Liver (tissue), 8 donors: ENCODE measurements at regions not wholly inside any gene's neighbourhood (a gene's known extent, or its start where the extent isn't known, plus 50 kb on each side); places are given as distances from the start of the nearest gene placed in this dataset.

Experiments used
- DNase-seq: peaks from one replicate; pipeline ENCODE4 v3.0.0-alpha.2; 2017; ENCODE audit warnings: low spot score
- H3K27ac ChIP-seq, 2 donors: one replicate each; pipeline ENCODE4 v1.7.0; 2013; ENCODE audit warnings: inconsistent platforms in 2 of 2, low read length in 2 of 2, control low read depth in 1 of 2, low read depth in 1 of 2, mild to moderate bottlenecking in 1 of 2
- H3K27me3 ChIP-seq, 4 donors: one replicate each; pipeline versions ENCODE4 v1.6.1 to v1.7.0; 2013; ENCODE audit warnings: low read length in 3 of 4, inconsistent platforms in 1 of 4, mild to moderate bottlenecking in 1 of 4, moderate library complexity in 1 of 4; ENCODE audit not compliant: control insufficient read depth in 4 of 4, insufficient read depth in 4 of 4
- H3K36me3 ChIP-seq, 4 donors: one replicate each; pipeline versions ENCODE4 v1.6.1 to v1.7.0; 2013; ENCODE audit warnings: low read length in 3 of 4, mild to moderate bottlenecking in 3 of 4, low read depth in 1 of 4, moderate library complexity in 1 of 4; ENCODE audit not compliant: control insufficient read depth in 4 of 4, insufficient read depth in 3 of 4
- H3K4me1 ChIP-seq, 4 donors: one replicate each; pipeline versions ENCODE4 v1.6.1 to v1.7.0; 2013; ENCODE audit warnings: low read length in 3 of 4, mild to moderate bottlenecking in 3 of 4, moderate library complexity in 1 of 4; ENCODE audit not compliant: control insufficient read depth in 4 of 4, insufficient read depth in 4 of 4
- H3K4me3 ChIP-seq, 3 donors: one replicate each; pipeline versions ENCODE4 v1.6.1 to v1.7.0; 2013; ENCODE audit warnings: low read length in 3 of 3, control low read depth in 1 of 3, low read depth in 1 of 3, mild to moderate bottlenecking in 1 of 3
- H3K9ac ChIP-seq, 2 donors: one replicate each; pipeline ENCODE4 v1.7.0; 2013; ENCODE audit warnings: low read length in 2 of 2, mild to moderate bottlenecking in 2 of 2, moderate library complexity in 2 of 2, control low read depth in 1 of 2, low read depth in 1 of 2
- H3K9me3 ChIP-seq, 4 donors: one replicate each; pipeline versions ENCODE4 v1.6.1 to v1.7.0; 2013; ENCODE audit warnings: low read length in 3 of 4; ENCODE audit not compliant: control insufficient read depth in 4 of 4
- EGR1 ChIP-seq, 2 donors: IDR thresholded peaks; 2 replicates each; pipeline ENCODE4 v1.6.1; 2016 to 2018; ENCODE audit warnings: antibody characterized with exemption in 2 of 2, low read depth in 2 of 2
- FOXA1 ChIP-seq: IDR thresholded peaks from 2 replicates; pipeline ENCODE4 v1.6.1; 2016; ENCODE audit warnings: antibody characterized with exemption
- FOXA2 ChIP-seq: IDR thresholded peaks from 2 replicates; pipeline ENCODE4 v1.6.1; 2016; ENCODE audit warnings: antibody characterized with exemption
- GABPA ChIP-seq, 2 donors: IDR thresholded peaks in 1 of 2; conservative IDR thresholded peaks in 1 of 2; 2 replicates each; pipeline ENCODE4 v1.6.1; 2016; ENCODE audit warnings: antibody characterized with exemption in 2 of 2, mild to moderate bottlenecking in 1 of 2, moderate library complexity in 1 of 2
- HNF4A ChIP-seq, 2 donors: conservative IDR thresholded peaks; 2 replicates each; pipeline ENCODE4 v1.6.1; 2016; ENCODE audit warnings: antibody characterized with exemption in 2 of 2, mild to moderate bottlenecking in 2 of 2
- HNF4G ChIP-seq: IDR thresholded peaks from 2 replicates; pipeline ENCODE4 v1.6.1; 2016; ENCODE audit warnings: antibody characterized with exemption
- JUND ChIP-seq, 2 donors: IDR thresholded peaks; 2 replicates each; pipeline ENCODE4 v1.6.1; 2016; ENCODE audit warnings: antibody characterized with exemption in 2 of 2
- NR2F2 ChIP-seq: IDR thresholded peaks from 2 replicates; pipeline ENCODE4 v1.6.1; 2016; ENCODE audit warnings: antibody characterized with exemption
- RAD21 ChIP-seq, 2 donors: IDR thresholded peaks; 2 replicates each; pipeline ENCODE4 v1.6.1; 2016; ENCODE audit warnings: antibody characterized with exemption in 2 of 2, mild to moderate bottlenecking in 2 of 2
- RXRA ChIP-seq, 2 donors: IDR thresholded peaks; 2 replicates each; pipeline ENCODE4 v1.6.1; 2017 to 2018; ENCODE audit warnings: antibody characterized with exemption in 2 of 2, mild to moderate bottlenecking in 1 of 2
- SP1 ChIP-seq: IDR thresholded peaks from 2 replicates; pipeline ENCODE4 v1.6.1; 2018; ENCODE audit warnings: antibody characterized with exemption, mild to moderate bottlenecking
- TAF1 ChIP-seq: conservative IDR thresholded peaks from 2 replicates; pipeline ENCODE4 v1.6.1; 2016; ENCODE audit warnings: antibody characterized with exemption, mild to moderate bottlenecking
- YY1 ChIP-seq: IDR thresholded peaks from 2 replicates; pipeline ENCODE4 v1.6.1; 2016; ENCODE audit warnings: antibody characterized with exemption, mild to moderate bottlenecking
- WGBS: extraction: QIAGEN DNeasy Blood & Tissue Kit; methylation state at CpG from one replicate; pipeline ENCODE4 v1.1.7; 2013; 5-methylcytosine and 5-hydroxymethylcytosine counted together
- TF ChIP-seq, protein P1 (sequence below): fragments of 150-350 bp; IDR thresholded peaks from 2 replicates; pipeline ENCODE4 v1.5.1; 2017; ENCODE audit warnings: improper control_type of control experiment, low read depth, low read length; ENCODE audit not compliant: missing input control
- TF ChIP-seq, protein P2 (sequence below): IDR thresholded peaks from 2 replicates; pipeline ENCODE4 v1.6.1; 2016; ENCODE audit warnings: antibody characterized with exemption
- TF ChIP-seq, protein P3 (sequence below): IDR thresholded peaks from 2 replicates; pipeline ENCODE4 v1.6.1; 2016; ENCODE audit warnings: antibody characterized with exemption, mild to moderate bottlenecking
- TF ChIP-seq, protein P4 (sequence below): IDR thresholded peaks from 2 replicates; pipeline ENCODE4 v1.6.1; 2016; ENCODE audit warnings: antibody characterized with exemption
- TF ChIP-seq, protein P5 (sequence below): IDR thresholded peaks from 2 replicates; pipeline ENCODE4 v1.6.1; 2016; ENCODE audit warnings: antibody characterized with exemption
- donor health status: healthy.
- donor health status: healthy.
- donor health status: healthy.
- donor health status: healthy.
- donor health status: healthy.

DNA sequence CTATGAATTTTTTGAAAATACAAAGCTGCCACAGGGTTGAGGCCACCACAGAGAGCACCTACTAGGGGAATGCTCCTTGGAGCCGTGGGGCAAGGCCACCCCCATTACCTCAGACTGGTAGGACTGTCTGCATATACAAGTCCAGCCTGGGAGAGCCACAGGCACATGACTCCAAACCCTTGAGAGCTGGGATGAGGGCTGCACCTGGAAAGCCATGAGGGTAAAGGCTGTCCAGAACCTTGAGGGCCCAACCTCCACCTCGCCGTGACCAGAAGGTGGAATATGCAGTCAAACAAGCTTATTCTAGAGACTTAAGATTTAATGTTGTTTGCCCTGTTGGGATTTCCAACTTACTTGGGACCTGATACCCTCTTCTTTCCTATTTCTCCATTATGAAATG, 69.5 kb upstream of the TSLP start:
- H3K27ac ChIP-seq, result no peak overlapping the region
- H3K4me1 ChIP-seq, result peaks cover 0 to 2% (median 0%) of the 10 kb centered on the region in 4 donors
- no peaks in the 10 kb centered on the region for H3K36me3 ChIP-seq
- no peak overlapping the region for H3K4me3 ChIP-seq
- 91% methylated on average over 3 of the region's 3 CpGs for WGBS
- no peaks in the 10 kb centered on the region for H3K27me3 ChIP-seq
- H3K9ac ChIP-seq, result no peak overlapping the region
- no peak for DNase-seq
- H3K9me3 ChIP-seq, result no peaks in the 10 kb centered on the region
- no peak for TF ChIP-seq GABPA (IDR thresholded peaks at IDR 0.05 in 1 of 2, conservative IDR thresholded peaks at IDR 0.05 in 1 of 2)
- TF ChIP-seq RAD21 (IDR thresholded peaks at IDR 0.05), result no peak
- TF ChIP-seq, protein P1, sequence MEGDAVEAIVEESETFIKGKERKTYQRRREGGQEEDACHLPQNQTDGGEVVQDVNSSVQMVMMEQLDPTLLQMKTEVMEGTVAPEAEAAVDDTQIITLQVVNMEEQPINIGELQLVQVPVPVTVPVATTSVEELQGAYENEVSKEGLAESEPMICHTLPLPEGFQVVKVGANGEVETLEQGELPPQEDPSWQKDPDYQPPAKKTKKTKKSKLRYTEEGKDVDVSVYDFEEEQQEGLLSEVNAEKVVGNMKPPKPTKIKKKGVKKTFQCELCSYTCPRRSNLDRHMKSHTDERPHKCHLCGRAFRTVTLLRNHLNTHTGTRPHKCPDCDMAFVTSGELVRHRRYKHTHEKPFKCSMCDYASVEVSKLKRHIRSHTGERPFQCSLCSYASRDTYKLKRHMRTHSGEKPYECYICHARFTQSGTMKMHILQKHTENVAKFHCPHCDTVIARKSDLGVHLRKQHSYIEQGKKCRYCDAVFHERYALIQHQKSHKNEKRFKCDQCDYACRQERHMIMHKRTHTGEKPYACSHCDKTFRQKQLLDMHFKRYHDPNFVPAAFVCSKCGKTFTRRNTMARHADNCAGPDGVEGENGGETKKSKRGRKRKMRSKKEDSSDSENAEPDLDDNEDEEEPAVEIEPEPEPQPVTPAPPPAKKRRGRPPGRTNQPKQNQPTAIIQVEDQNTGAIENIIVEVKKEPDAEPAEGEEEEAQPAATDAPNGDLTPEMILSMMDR, result no peak
- TF ChIP-seq JUND (IDR thresholded peaks at IDR 0.05), result no peak
- no peak for TF ChIP-seq NR2F2
- TF ChIP-seq RXRA (IDR thresholded peaks at IDR 0.05), result no peak
- TF ChIP-seq FOXA2, result no peak

DNA sequence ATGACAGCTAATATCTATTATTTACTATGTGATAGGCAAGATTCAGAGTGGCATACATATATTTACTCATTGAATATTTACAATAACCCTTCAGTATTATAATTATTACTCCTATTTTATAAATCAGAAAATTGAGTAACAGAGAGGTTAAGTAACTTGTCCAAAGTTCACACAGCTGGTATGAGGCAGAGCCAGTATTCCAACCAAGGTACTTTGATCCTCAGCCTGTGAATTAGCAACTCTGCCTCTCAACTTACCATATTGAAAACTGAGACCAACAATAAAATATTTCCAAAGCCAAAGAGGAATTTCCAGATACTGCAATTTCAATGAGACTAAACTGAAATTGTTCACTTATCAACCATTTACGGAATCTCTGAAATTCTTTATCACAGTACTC, 67.9 kb upstream of the TSLP start:
- Histone ChIP-seq H3K9ac (no peak overlapping the region), H3K4me3 (no peak overlapping the region), H3K27me3 (no peaks in the 10 kb centered on the region), H3K4me1 (peaks cover 0 to 2% (median 0%) of the 10 kb centered on the region in 4 donors), H3K9me3 (no peaks in the 10 kb centered on the region), H3K27ac (no peak overlapping the region), H3K36me3 (no peaks in the 10 kb centered on the region)
- TF ChIP-seq, protein P1, result no peak
- no peak for TF ChIP-seq JUND (IDR thresholded peaks at IDR 0.05)
- peak; percentile 47 for TF ChIP-seq SP1
- TF ChIP-seq, protein P2, sequence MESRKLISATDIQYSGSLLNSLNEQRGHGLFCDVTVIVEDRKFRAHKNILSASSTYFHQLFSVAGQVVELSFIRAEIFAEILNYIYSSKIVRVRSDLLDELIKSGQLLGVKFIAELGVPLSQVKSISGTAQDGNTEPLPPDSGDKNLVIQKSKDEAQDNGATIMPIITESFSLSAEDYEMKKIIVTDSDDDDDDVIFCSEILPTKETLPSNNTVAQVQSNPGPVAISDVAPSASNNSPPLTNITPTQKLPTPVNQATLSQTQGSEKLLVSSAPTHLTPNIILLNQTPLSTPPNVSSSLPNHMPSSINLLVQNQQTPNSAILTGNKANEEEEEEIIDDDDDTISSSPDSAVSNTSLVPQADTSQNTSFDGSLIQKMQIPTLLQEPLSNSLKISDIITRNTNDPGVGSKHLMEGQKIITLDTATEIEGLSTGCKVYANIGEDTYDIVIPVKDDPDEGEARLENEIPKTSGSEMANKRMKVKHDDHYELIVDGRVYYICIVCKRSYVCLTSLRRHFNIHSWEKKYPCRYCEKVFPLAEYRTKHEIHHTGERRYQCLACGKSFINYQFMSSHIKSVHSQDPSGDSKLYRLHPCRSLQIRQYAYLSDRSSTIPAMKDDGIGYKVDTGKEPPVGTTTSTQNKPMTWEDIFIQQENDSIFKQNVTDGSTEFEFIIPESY, result no peak
- TF ChIP-seq NR2F2, result no peak
- TF ChIP-seq EGR1 (IDR thresholded peaks at IDR 0.05; ENCODE audit: low read depth in 2 of 2), result no peak
- no peak for TF ChIP-seq GABPA (IDR thresholded peaks at IDR 0.05 in 1 of 2, conservative IDR thresholded peaks at IDR 0.05 in 1 of 2)
- TF ChIP-seq FOXA1, result no peak
- TF ChIP-seq, protein P3, sequence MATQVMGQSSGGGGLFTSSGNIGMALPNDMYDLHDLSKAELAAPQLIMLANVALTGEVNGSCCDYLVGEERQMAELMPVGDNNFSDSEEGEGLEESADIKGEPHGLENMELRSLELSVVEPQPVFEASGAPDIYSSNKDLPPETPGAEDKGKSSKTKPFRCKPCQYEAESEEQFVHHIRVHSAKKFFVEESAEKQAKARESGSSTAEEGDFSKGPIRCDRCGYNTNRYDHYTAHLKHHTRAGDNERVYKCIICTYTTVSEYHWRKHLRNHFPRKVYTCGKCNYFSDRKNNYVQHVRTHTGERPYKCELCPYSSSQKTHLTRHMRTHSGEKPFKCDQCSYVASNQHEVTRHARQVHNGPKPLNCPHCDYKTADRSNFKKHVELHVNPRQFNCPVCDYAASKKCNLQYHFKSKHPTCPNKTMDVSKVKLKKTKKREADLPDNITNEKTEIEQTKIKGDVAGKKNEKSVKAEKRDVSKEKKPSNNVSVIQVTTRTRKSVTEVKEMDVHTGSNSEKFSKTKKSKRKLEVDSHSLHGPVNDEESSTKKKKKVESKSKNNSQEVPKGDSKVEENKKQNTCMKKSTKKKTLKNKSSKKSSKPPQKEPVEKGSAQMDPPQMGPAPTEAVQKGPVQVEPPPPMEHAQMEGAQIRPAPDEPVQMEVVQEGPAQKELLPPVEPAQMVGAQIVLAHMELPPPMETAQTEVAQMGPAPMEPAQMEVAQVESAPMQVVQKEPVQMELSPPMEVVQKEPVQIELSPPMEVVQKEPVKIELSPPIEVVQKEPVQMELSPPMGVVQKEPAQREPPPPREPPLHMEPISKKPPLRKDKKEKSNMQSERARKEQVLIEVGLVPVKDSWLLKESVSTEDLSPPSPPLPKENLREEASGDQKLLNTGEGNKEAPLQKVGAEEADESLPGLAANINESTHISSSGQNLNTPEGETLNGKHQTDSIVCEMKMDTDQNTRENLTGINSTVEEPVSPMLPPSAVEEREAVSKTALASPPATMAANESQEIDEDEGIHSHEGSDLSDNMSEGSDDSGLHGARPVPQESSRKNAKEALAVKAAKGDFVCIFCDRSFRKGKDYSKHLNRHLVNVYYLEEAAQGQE, result no peak
- TF ChIP-seq, protein P4, sequence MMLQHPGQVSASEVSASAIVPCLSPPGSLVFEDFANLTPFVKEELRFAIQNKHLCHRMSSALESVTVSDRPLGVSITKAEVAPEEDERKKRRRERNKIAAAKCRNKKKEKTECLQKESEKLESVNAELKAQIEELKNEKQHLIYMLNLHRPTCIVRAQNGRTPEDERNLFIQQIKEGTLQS, result no peak
- TF ChIP-seq, protein P5, sequence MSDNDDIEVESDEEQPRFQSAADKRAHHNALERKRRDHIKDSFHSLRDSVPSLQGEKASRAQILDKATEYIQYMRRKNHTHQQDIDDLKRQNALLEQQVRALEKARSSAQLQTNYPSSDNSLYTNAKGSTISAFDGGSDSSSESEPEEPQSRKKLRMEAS, result no peak
- TF ChIP-seq RAD21 (IDR thresholded peaks at IDR 0.05), result peak in 1 of 2 donors; percentile 8
- peak; percentile 30 to 33 for TF ChIP-seq RXRA (IDR thresholded peaks at IDR 0.05)
- no peak for TF ChIP-seq FOXA2
- TF ChIP-seq HNF4G, result peak; percentile 53
- peak; percentile 55 for TF ChIP-seq YY1
- no peak for TF ChIP-seq TAF1
- peak; percentile 86 to 90 for TF ChIP-seq HNF4A (conservative IDR thresholded peaks at IDR 0.05)
- 92% methylated on average over 1 of the region's 1 CpG for WGBS
- no peak for DNase-seq
